ENCODE measurements at regions not wholly inside any gene's neighbourhood (a gene's known extent, or its start where the extent isn't known, plus 50 kb on each side); places are given as distances from the start of the nearest gene placed in this dataset.

GRCh38 chr16:82226327-82226726, 56.3 kb upstream of the MPHOSPH6 start:
- no peaks in the 10 kb centered on the region for H3K9me3 ChIP-seq (ENCODE audit: control insufficient read depth in 2 of 2, low read length in 2 of 2)
- H3K27me3 ChIP-seq (ENCODE audit: control insufficient read depth in 1 of 2, insufficient read depth in 2 of 2, low read length in 2 of 2) = no peaks in the 10 kb centered on the region
- H3K4me1 ChIP-seq (ENCODE audit: control insufficient read depth, insufficient read depth, low read length) = no peaks in the 10 kb centered on the region
- H3K36me3 ChIP-seq (ENCODE audit: control insufficient read depth in 2 of 2, insufficient read depth in 2 of 2, low read length in 2 of 2) = no peaks in the 10 kb centered on the region
- H3K27ac ChIP-seq (ENCODE audit: low read length) = no peak overlapping the region
- no peak overlapping the region for H3K9ac ChIP-seq (ENCODE audit: low read length in 2 of 2)
- no peak overlapping the region for H3K4me3 ChIP-seq (ENCODE audit: low read length in 2 of 2)

GRCh38 chr16:82224821-82225220, 54.8 kb upstream of the MPHOSPH6 start:
- Histone ChIP-seq H3K9me3 (ENCODE audit: control insufficient read depth in 2 of 2, low read length in 2 of 2) (no peaks in the 10 kb centered on the region), H3K9ac (ENCODE audit: low read length in 2 of 2) (no peak overlapping the region), H3K27me3 (ENCODE audit: control insufficient read depth in 1 of 2, insufficient read depth in 2 of 2, low read length in 2 of 2) (peaks cover 0 to 2% of the 10 kb centered on the region in 2 donors), H3K27ac (ENCODE audit: low read length) (no peak overlapping the region), H3K4me3 (ENCODE audit: low read length in 2 of 2) (no peak overlapping the region), H3K4me1 (ENCODE audit: control insufficient read depth, insufficient read depth, low read length) (no peaks in the 10 kb centered on the region), H3K36me3 (ENCODE audit: control insufficient read depth in 2 of 2, insufficient read depth in 2 of 2, low read length in 2 of 2) (no peaks in the 10 kb centered on the region)

- no peak overlapping the region for H3K9ac ChIP-seq (ENCODE audit: low read length in 2 of 2)
- H3K27me3 ChIP-seq (ENCODE audit: control insufficient read depth in 1 of 2, insufficient read depth in 2 of 2, low read length in 2 of 2) = peaks cover 0 to 2% of the 10 kb centered on the region in 2 donors
- H3K27ac ChIP-seq (ENCODE audit: low read length) = no peak overlapping the region
- H3K36me3 ChIP-seq (ENCODE audit: control insufficient read depth in 2 of 2, insufficient read depth in 2 of 2, low read length in 2 of 2) = no peaks in the 10 kb centered on the region
- H3K4me3 ChIP-seq (ENCODE audit: low read length in 2 of 2) = no peak overlapping the region
- H3K9me3 ChIP-seq (ENCODE audit: control insufficient read depth in 2 of 2, low read length in 2 of 2) = no peaks in the 10 kb centered on the region
- H3K4me1 ChIP-seq (ENCODE audit: control insufficient read depth, insufficient read depth, low read length) = no peaks in the 10 kb centered on the region
These were observed 50.5 kb upstream of the MPHOSPH6 start for GRCh38 chr16:82220541-82220940.
